ENCODE measurements at regions not wholly inside any gene's neighbourhood (a gene's known extent, or its start where the extent isn't known, plus 50 kb on each side); places are given as distances from the start of the nearest gene placed in this dataset.
A peak's percentile ranks its signal among the peaks of the same experiment; 100 is the strongest.

DNA sequence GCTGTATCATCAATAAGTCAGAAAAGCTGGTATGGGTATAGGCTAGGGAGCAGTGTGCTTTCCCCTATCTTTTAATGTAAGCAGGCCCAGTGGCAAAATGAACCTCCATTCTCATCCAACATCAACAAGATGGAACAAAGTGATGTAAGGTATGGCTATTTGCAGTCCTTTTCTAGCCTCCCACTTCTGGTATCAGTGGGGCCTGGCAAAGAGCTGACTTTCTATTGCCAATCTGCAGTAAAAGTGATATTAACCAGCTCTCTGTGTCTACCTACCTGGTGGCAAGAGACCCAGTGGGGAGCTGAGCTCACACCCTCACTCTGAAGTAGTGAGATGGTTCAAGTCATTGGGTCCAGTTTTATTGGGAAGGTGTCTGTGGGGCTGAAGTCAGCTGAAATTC, 1492.6 kb downstream of the CDH11 start:
- no peaks in the 10 kb centered on the region for H3K27me3 ChIP-seq (ENCODE audit: low read depth, low read length)
- H3K4me3 ChIP-seq (ENCODE audit: low read depth in 1 of 2, low read length in 2 of 2), result no peak overlapping the region
- H3K36me3 ChIP-seq (ENCODE audit: control insufficient read depth in 1 of 2, insufficient read depth in 2 of 2, low read length in 2 of 2), result no peaks in the 10 kb centered on the region
- H3K4me1 ChIP-seq (ENCODE audit: control insufficient read depth in 1 of 2, insufficient read depth in 2 of 2, low read length in 2 of 2), result no peaks in the 10 kb centered on the region
- H3K27ac ChIP-seq (ENCODE audit: low read length), result no peak overlapping the region
- H3K9me3 ChIP-seq (ENCODE audit: control insufficient read depth in 1 of 2, low read length in 2 of 2), result no peaks in the 10 kb centered on the region

DNA sequence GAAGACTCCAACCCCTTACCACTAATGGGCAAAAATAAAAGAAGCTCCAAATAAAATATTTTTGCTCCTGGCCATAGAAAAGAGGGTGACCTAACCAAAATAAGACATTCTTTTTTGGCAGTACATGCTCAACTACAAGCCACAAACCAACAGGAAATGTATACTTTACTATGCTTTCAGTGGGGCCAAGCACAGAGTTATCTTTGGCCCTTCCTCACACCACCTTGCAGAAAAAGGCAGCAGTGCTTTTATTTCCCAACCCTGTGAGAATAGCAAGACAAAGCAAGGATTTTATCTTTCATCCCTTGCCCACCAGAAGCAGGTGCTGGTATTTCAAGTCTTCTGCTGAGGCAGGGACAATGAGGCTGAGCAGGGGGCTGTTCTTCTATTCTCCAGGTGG, 1493.1 kb downstream of the CDH11 start:
- Histone ChIP-seq H3K27me3 (ENCODE audit: low read depth, low read length) (no peaks in the 10 kb centered on the region), H3K4me3 (ENCODE audit: low read depth in 1 of 2, low read length in 2 of 2) (no peak overlapping the region), H3K36me3 (ENCODE audit: control insufficient read depth in 1 of 2, insufficient read depth in 2 of 2, low read length in 2 of 2) (no peaks in the 10 kb centered on the region), H3K27ac (ENCODE audit: low read length) (no peak overlapping the region), H3K4me1 (ENCODE audit: control insufficient read depth in 1 of 2, insufficient read depth in 2 of 2, low read length in 2 of 2) (no peaks in the 10 kb centered on the region), H3K9me3 (ENCODE audit: control insufficient read depth in 1 of 2, low read length in 2 of 2) (no peaks in the 10 kb centered on the region)

- Histone ChIP-seq H3K27ac (ENCODE audit: low read length) (no peak overlapping the region), H3K4me1 (ENCODE audit: control insufficient read depth in 1 of 2, insufficient read depth in 2 of 2, low read length in 2 of 2) (no peaks in the 10 kb centered on the region), H3K9me3 (ENCODE audit: control insufficient read depth in 1 of 2, low read length in 2 of 2) (no peaks in the 10 kb centered on the region), H3K4me3 (ENCODE audit: low read depth in 1 of 2, low read length in 2 of 2) (no peak overlapping the region), H3K27me3 (ENCODE audit: low read depth, low read length) (no peaks in the 10 kb centered on the region), H3K36me3 (ENCODE audit: control insufficient read depth in 1 of 2, insufficient read depth in 2 of 2, low read length in 2 of 2) (no peaks in the 10 kb centered on the region)
Measured at GRCh38 chr16:63625126-63625525, 1496.7 kb downstream of the CDH11 start.

DNA sequence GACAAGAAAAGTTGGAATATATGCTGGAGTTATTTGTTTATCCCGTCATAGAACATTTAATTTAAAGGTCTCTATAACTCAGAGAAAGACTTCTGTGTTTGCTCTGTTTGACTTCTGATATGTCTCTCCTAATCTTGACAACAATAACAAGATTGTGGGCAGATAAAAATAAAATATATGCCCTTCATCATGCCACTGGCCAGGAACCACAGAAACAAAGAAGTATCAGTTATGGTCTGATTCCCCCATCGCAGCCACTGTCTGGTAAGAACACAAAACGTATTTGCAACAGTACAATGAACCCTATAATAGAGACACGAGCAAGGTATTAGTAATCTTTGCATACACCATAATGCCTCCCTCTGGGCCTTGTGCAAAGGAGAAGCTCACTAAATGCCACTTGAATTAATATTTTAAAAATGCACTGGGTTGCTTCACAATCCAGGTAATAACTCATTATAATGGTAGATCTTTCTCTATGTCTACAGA, 1498.3 kb downstream of the CDH11 start:
- H3K27ac ChIP-seq (ENCODE audit: low read length), result no peak overlapping the region
- H3K4me3 ChIP-seq (ENCODE audit: low read depth in 1 of 2, low read length in 2 of 2), result no peak overlapping the region
- no peaks in the 10 kb centered on the region for H3K36me3 ChIP-seq (ENCODE audit: control insufficient read depth in 1 of 2, insufficient read depth in 2 of 2, low read length in 2 of 2)
- H3K9me3 ChIP-seq (ENCODE audit: control insufficient read depth in 1 of 2, low read length in 2 of 2), result no peaks in the 10 kb centered on the region
- no peaks in the 10 kb centered on the region for H3K27me3 ChIP-seq (ENCODE audit: low read depth, low read length)
- no peaks in the 10 kb centered on the region for H3K4me1 ChIP-seq (ENCODE audit: control insufficient read depth in 1 of 2, insufficient read depth in 2 of 2, low read length in 2 of 2)

DNA sequence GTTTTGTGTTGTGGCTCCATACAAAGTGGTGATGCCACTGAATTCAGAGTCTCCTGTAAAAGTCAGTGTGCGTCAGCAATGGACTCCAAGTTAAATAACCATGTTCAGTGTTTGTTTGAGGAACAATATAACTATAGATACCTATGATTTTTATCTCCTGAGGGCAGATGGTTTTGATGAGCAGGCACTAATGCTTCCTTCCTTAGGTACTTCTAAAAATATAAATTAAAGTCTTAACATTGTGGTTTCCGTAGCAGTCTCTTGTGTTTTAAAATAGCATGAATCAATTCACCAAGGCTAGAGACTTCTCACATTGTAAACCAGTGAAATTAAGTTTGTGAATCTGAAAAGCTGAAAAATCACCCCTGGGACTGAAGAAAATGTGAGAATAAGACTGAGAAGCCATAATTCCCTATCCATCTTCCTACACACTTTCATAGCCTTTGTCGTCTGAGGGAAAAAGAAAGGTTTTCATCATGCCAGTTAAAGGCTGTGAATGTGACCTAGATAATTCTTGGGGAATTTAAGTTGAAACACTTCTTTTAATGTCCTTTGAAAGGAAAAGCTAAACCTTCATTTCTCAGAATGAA, 1502.9 kb downstream of the CDH11 start:
- Histone ChIP-seq H3K4me3 (ENCODE audit: low read depth in 1 of 2, low read length in 2 of 2) (no peak overlapping the region), H3K27ac (ENCODE audit: low read length) (no peak overlapping the region), H3K9me3 (ENCODE audit: control insufficient read depth in 1 of 2, low read length in 2 of 2) (no peaks in the 10 kb centered on the region), H3K36me3 (ENCODE audit: control insufficient read depth in 1 of 2, insufficient read depth in 2 of 2, low read length in 2 of 2) (no peaks in the 10 kb centered on the region), H3K4me1 (ENCODE audit: control insufficient read depth in 1 of 2, insufficient read depth in 2 of 2, low read length in 2 of 2) (no peaks in the 10 kb centered on the region), H3K27me3 (ENCODE audit: low read depth, low read length) (no peaks in the 10 kb centered on the region)

DNA sequence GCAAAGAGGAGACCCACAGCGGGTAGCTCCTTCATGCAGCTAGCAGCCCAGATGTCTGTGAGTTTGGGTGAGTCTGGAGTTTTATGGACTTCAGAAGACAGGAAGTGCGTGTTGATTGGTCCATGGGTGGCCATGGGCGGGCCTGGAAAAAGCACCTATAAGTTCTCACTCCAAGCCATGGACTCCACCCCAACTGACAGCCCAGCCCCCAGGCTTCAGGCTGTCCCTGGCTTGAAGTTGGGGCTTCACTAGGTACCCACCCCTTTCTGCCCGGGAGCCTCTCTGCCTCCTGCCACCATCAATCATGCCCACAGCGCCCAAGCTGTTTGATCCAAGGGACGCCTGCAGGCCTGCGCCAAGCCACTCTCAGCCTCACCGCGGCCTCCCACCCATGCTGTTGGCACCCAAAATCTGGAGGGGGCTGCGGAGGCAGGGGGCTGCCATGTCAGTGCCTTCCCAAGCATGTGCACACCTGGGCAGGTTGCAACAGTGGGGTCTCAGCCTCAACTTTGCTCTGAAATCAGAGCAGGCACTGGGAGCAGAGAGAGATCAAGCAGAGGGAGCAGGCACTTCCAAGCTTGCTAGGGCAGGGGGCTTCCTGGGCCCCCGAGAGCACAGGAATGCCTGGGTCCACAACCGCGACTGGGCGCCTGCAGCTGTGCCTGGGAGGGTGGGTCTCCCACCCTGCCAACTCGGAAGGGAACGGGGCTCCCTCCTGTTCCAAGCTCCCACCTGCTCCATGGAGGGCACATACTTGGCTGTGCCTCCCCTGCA, 1503.7 kb downstream of the CDH11 start:
- Histone ChIP-seq H3K27me3 (ENCODE audit: low read depth, low read length) (no peaks in the 10 kb centered on the region), H3K4me1 (ENCODE audit: control insufficient read depth in 1 of 2, insufficient read depth in 2 of 2, low read length in 2 of 2) (no peaks in the 10 kb centered on the region), H3K9me3 (ENCODE audit: control insufficient read depth in 1 of 2, low read length in 2 of 2) (no peaks in the 10 kb centered on the region), H3K4me3 (ENCODE audit: low read depth in 1 of 2, low read length in 2 of 2) (peak overlapping the region; percentile 56 to 62), H3K27ac (ENCODE audit: low read length) (no peak overlapping the region), H3K36me3 (ENCODE audit: control insufficient read depth in 1 of 2, insufficient read depth in 2 of 2, low read length in 2 of 2) (no peaks in the 10 kb centered on the region)

GRCh38 chr16:63617047-63617989, 1504.5 kb downstream of the CDH11 start:
- no peaks in the 10 kb centered on the region for H3K4me1 ChIP-seq (ENCODE audit: control insufficient read depth in 1 of 2, insufficient read depth in 2 of 2, low read length in 2 of 2)
- no peak overlapping the region for H3K27ac ChIP-seq (ENCODE audit: low read length)
- H3K4me3 ChIP-seq (ENCODE audit: low read depth in 1 of 2, low read length in 2 of 2), result peak overlapping the region; percentile 56 to 62

DNA sequence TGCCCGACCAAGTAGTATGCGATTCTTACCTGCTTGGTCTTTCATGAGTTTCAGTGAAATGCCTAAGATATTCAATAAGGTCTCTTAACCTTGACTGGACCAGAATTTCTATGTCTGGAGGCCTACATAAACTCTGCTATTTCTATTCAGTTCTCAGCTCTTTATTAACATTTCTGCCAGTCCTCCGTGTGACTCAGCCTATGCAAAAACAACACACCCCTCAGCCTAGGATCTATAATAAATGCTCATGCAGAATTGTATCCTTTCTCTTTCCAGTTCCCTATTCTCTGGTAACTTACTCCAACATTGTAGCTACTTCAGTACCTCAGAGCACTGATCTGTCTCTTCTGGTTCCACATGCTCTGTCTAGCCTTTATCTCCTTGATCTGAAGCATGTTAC, 1507.4 kb downstream of the CDH11 start:
- Histone ChIP-seq H3K27ac (ENCODE audit: low read length) (no peak overlapping the region), H3K4me3 (ENCODE audit: low read depth in 1 of 2, low read length in 2 of 2) (no peak overlapping the region)

More at GRCh38 chr16:63617047-63617989, 1504.5 kb downstream of the CDH11 start:
- Histone ChIP-seq H3K36me3 (ENCODE audit: control insufficient read depth in 1 of 2, insufficient read depth in 2 of 2, low read length in 2 of 2) (no peaks in the 10 kb centered on the region), H3K27me3 (ENCODE audit: low read depth, low read length) (no peaks in the 10 kb centered on the region), H3K9me3 (ENCODE audit: control insufficient read depth in 1 of 2, low read length in 2 of 2) (no peaks in the 10 kb centered on the region)

GRCh38 chr16:63613701-63614100, 1508.2 kb downstream of the CDH11 start:
- no peak overlapping the region for H3K4me3 ChIP-seq (ENCODE audit: low read depth in 1 of 2, low read length in 2 of 2)
- no peak overlapping the region for H3K27ac ChIP-seq (ENCODE audit: low read length)
- H3K27me3 ChIP-seq (ENCODE audit: low read depth, low read length), result no peaks in the 10 kb centered on the region
- H3K9me3 ChIP-seq (ENCODE audit: control insufficient read depth in 1 of 2, low read length in 2 of 2), result no peaks in the 10 kb centered on the region
- no peaks in the 10 kb centered on the region for H3K36me3 ChIP-seq (ENCODE audit: control insufficient read depth in 1 of 2, insufficient read depth in 2 of 2, low read length in 2 of 2)
- H3K4me1 ChIP-seq (ENCODE audit: control insufficient read depth in 1 of 2, insufficient read depth in 2 of 2, low read length in 2 of 2), result no peaks in the 10 kb centered on the region

More for the DNA sequence above, 1507.4 kb downstream of the CDH11 start:
- no peaks in the 10 kb centered on the region for H3K27me3 ChIP-seq (ENCODE audit: low read depth, low read length)
- H3K4me1 ChIP-seq (ENCODE audit: control insufficient read depth in 1 of 2, insufficient read depth in 2 of 2, low read length in 2 of 2), result no peaks in the 10 kb centered on the region
- H3K9me3 ChIP-seq (ENCODE audit: control insufficient read depth in 1 of 2, low read length in 2 of 2), result no peaks in the 10 kb centered on the region
- no peaks in the 10 kb centered on the region for H3K36me3 ChIP-seq (ENCODE audit: control insufficient read depth in 1 of 2, insufficient read depth in 2 of 2, low read length in 2 of 2)

DNA sequence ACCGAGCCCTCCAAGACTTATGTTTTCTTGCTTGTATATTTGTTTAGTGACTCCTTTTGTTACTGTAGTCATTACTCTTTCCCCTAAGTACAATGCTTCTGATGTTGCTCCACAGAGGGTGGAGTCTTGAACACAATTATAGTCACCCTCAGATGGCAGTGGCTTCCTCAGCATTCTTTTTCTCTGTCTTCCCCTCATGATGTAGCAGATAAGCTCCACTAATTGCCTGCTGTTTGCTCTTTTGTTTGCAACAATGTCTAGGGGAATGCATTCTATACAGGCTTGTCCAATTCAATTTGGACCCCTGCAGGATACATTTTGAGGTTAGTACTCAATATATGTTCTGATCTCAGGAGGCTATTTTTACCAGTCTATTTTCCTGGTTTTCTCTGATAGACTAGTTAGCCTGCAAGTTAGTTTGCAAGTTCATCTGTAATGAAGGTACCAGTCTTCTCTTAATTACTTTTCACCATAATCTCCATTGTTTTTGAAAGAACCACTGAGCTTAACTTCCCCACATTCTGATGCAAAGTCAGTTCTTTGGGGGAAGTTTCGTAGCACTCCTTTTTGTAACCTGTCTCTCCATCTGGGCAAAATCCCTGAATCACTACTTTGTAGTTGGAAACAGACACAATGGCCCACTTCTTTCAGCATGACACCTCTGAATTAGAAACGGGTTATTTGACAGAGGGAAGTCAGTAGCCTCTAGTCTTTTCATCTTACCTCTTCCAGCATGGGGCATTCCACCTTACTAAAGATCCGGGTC, 1509.2 kb downstream of the CDH11 start:
- Histone ChIP-seq H3K27me3 (ENCODE audit: low read depth, low read length) (no peaks in the 10 kb centered on the region), H3K9me3 (ENCODE audit: control insufficient read depth in 1 of 2, low read length in 2 of 2) (no peaks in the 10 kb centered on the region), H3K4me3 (ENCODE audit: low read depth in 1 of 2, low read length in 2 of 2) (no peak overlapping the region), H3K36me3 (ENCODE audit: control insufficient read depth in 1 of 2, insufficient read depth in 2 of 2, low read length in 2 of 2) (no peaks in the 10 kb centered on the region), H3K4me1 (ENCODE audit: control insufficient read depth in 1 of 2, insufficient read depth in 2 of 2, low read length in 2 of 2) (no peaks in the 10 kb centered on the region), H3K27ac (ENCODE audit: low read length) (no peak overlapping the region)

Data from muscle layer of duodenum (tissue), 2 donors.